K562 (cell line): ENCODE measurements at regions not wholly inside any gene's neighbourhood (a gene's known extent, or its start where the extent isn't known, plus 50 kb on each side); places are given as distances from the start of the nearest gene placed in this dataset.

Experiments
- ATAC-seq: fragments of 200-7000 bp; cut with Tn5 transposase; 3 replicates; pipeline ENCODE4 v1.9.1; 2020; ENCODE audit warnings: moderate library complexity
- BruUV-seq: library from RNA; stranded (reverse); fragments of 400-500 nt; replicated peaks from 2 replicates; lab custom pipeline; 2021; lab: Mats Ljungman, UMichigan
- CTCF ChIA-PET: fragments of 300-600 bp; formaldehyde crosslinking; extraction: SDS; loops from one replicate; lab custom pipeline; 2021; ENCODE audit warnings: low intra/inter-chr PET ratio; lab: Yijun Ruan, JAX
- POLR2A ChIA-PET: fragments of 300-600, 350-650 bp; sonication (Branson Sonifier 250); formaldehyde crosslinking; extraction: SDS; loops from one replicate; lab custom pipeline; 2021; ENCODE audit warnings: antibody characterized with exemption, inconsistent platforms; lab: Yijun Ruan, JAX
- DNase-seq, 4 experiments: peaks; one replicate each; pipeline versions ENCODE4 v3.0.0 to v3.0.0-alpha.2; 2011 to 2018; ENCODE audit warnings: low spot score in 3 of 4, mixed read lengths in 3 of 4; ENCODE audit errors: extremely low read depth in 1 of 4
- FAIRE-seq: peaks from 2 replicates; lab custom pipeline; 2011; peaks lifted over from hg19 to GRCh38; lab: Jason Lieb, UNC
- H2AFZ ChIP-seq: 2 replicates; pipeline ENCODE4 v1.6.0; 2011; ENCODE audit warnings: low read depth, low read length, control low read depth, inconsistent platforms
- H3K27ac ChIP-seq: fragments of 200-600 bp; 3 replicates; pipeline ENCODE4 v1.8.0; 2011; ENCODE audit warnings: low read depth, mild to moderate bottlenecking, control low read depth, inconsistent platforms, low read length, moderate library complexity, mixed read lengths; ENCODE audit errors: extremely low read depth
- H3K27me3 ChIP-seq, 2 experiments: fragments of 300-600 bp in 1 of 2; 2 replicates in 1 of 2; 3 replicates in 1 of 2; pipeline versions ENCODE4 v1.6.0 to v1.8.0; 2011; ENCODE audit warnings: inconsistent platforms in 2 of 2, low read length in 2 of 2, mild to moderate bottlenecking in 1 of 2, mixed read lengths in 1 of 2, moderate library complexity in 1 of 2; ENCODE audit not compliant: control insufficient read depth in 2 of 2, insufficient read depth in 2 of 2
- H3K36me3 ChIP-seq: fragments of 300-600 bp; 3 replicates; pipeline ENCODE4 v1.8.0; 2011; ENCODE audit warnings: mild to moderate bottlenecking, low read length, inconsistent platforms; ENCODE audit not compliant: control insufficient read depth, insufficient read depth
- H3K4me1 ChIP-seq, 2 experiments: fragments of 200-600 bp in 1 of 2; replicated peaks in 1 of 2; 2 replicates in 1 of 2; 3 replicates in 1 of 2; pipeline versions ENCODE4 v1.5.1 to v1.8.0; 2011; ENCODE audit warnings: inconsistent platforms in 2 of 2, low read length in 2 of 2, mild to moderate bottlenecking in 1 of 2, mixed read lengths in 1 of 2, moderate library complexity in 1 of 2; ENCODE audit not compliant: control insufficient read depth in 2 of 2, insufficient read depth in 2 of 2
- H3K4me2 ChIP-seq: 2 replicates; pipeline ENCODE4 v1.6.1; 2011; ENCODE audit warnings: low read length, control low read depth, inconsistent platforms, mixed read lengths; ENCODE audit not compliant: insufficient read depth
- H3K4me3 ChIP-seq: fragments of 200-600 bp; sonication (generic), shearing (Covaris generic); 2 replicates; pipeline ENCODE4 v1.5.1; 2016; ENCODE audit warnings: control low read depth, inconsistent platforms
- H3K79me2 ChIP-seq: fragments of 200-600 bp; 3 replicates; pipeline ENCODE4 v1.8.0; 2011; ENCODE audit warnings: low read length, inconsistent platforms; ENCODE audit not compliant: control insufficient read depth, insufficient read depth
- H3K9ac ChIP-seq, 2 experiments: 2 replicates each; pipeline versions ENCODE4 v1.6.0 to v1.6.1; 2011; ENCODE audit warnings: low read depth in 2 of 2, low read length in 2 of 2, control low read depth in 1 of 2, inconsistent platforms in 1 of 2, mild to moderate bottlenecking in 1 of 2, mixed read lengths in 1 of 2; ENCODE audit not compliant: insufficient read depth in 1 of 2
- H3K9me1 ChIP-seq: one replicate; pipeline ENCODE4 v1.6.0; 2011; ENCODE audit warnings: inconsistent platforms, mild to moderate bottlenecking, low read length, moderate library complexity; ENCODE audit not compliant: control insufficient read depth, insufficient read depth
- H3K9me3 ChIP-seq: replicated peaks from 2 replicates; pipeline ENCODE4 v1.5.1; 2011; ENCODE audit warnings: low read depth, low read length, inconsistent platforms; ENCODE audit not compliant: control insufficient read depth, insufficient read depth
- H4K20me1 ChIP-seq: replicated peaks from 2 replicates; pipeline ENCODE4 v1.6.1; 2011; ENCODE audit warnings: low read length, inconsistent platforms, mixed read lengths; ENCODE audit not compliant: control insufficient read depth, insufficient read depth
- CCNT2 ChIP-seq: IDR thresholded peaks from 2 replicates; pipeline ENCODE4 v1.6.1; 2011; ENCODE audit warnings: borderline replicate concordance, low read depth, mild to moderate bottlenecking, moderate library complexity, mixed read lengths, low read length; ENCODE audit not compliant: insufficient read length; ENCODE audit errors: extremely low read depth
- FIP1L1 ChIP-seq: fragments of 200-400 bp; formaldehyde crosslinking; IDR thresholded peaks from 2 replicates; pipeline ENCODE4 v1.6.1; 2018; ENCODE audit warnings: mild to moderate bottlenecking, low read depth, low read length; ENCODE audit not compliant: poor library complexity, severe bottlenecking
- HOXB6 ChIP-seq: fragments of 250-450 bp; sonication (Bioruptor Pico); IDR thresholded peaks from 2 replicates; pipeline ENCODE4 v1.5.1; 2022; ENCODE audit warnings: mild to moderate bottlenecking, borderline replicate concordance
- ILK ChIP-seq: fragments of 450-650 bp; IDR thresholded peaks from 2 replicates; pipeline ENCODE4 v1.6.1; 2016; ENCODE audit warnings: missing genetic modification characterization, low read depth, mild to moderate bottlenecking, missing compliant biosample characterization, moderate library complexity, borderline replicate concordance
- PKNOX1 ChIP-seq: fragments of 450-650 bp; IDR thresholded peaks from 2 replicates; pipeline ENCODE4 v1.6.1; 2016
- RBM34 ChIP-seq: fragments of 200-400 bp; formaldehyde crosslinking; IDR thresholded peaks from 2 replicates; pipeline ENCODE4 v1.6.1; 2018; ENCODE audit warnings: low read length, borderline replicate concordance; ENCODE audit not compliant: insufficient read depth
- SMARCE1 ChIP-seq: fragments of 450-650 bp; IDR thresholded peaks from 2 replicates; pipeline ENCODE4 v1.7.1; 2016; ENCODE audit warnings: mild to moderate bottlenecking
- ZNF133 ChIP-seq: fragments of 250-450 bp; sonication (Bioruptor Pico); IDR thresholded peaks from 2 replicates; pipeline ENCODE4 v1.4.0; 2020; ENCODE audit warnings: mild to moderate bottlenecking
- ZNF644 ChIP-seq: fragments of 200-800 bp; sonication (Bioruptor generic); IDR thresholded peaks from 2 replicates; pipeline ENCODE4 v1.6.1; 2016; ENCODE audit warnings: low read depth, missing genetic modification characterization, missing compliant biosample characterization
- WGBS: fragments of 100-300 bp; shearing (Covaris generic); methylation state at CpG from one replicate; pipeline ENCODE4 v1.1.6; 2016; ENCODE audit warnings: low coverage, mixed read lengths; ENCODE audit not compliant: insufficient coverage; ENCODE audit errors: missing lambda C conversion rate; 5-methylcytosine and 5-hydroxymethylcytosine counted together
- in situ Hi-C: fragments of 300-500 bp; cut with MboI; formaldehyde crosslinking; loops from 4 replicates; pipeline ENCODE4 v1.15.0; 2018; ENCODE audit warnings: inconsistent platforms, mixed read lengths
- intact Hi-C: fragments of 100-400 bp; cut with micrococcal nuclease; formaldehyde crosslinking; loops from 2 replicates; pipeline ENCODE4 v1.14.2; 2022

- no peak for TF ChIP-seq CCNT2
These were observed 1279.1 kb upstream of the WWC1 start (continued) for GRCh38 chr5:167012123-167013034.

DNA sequence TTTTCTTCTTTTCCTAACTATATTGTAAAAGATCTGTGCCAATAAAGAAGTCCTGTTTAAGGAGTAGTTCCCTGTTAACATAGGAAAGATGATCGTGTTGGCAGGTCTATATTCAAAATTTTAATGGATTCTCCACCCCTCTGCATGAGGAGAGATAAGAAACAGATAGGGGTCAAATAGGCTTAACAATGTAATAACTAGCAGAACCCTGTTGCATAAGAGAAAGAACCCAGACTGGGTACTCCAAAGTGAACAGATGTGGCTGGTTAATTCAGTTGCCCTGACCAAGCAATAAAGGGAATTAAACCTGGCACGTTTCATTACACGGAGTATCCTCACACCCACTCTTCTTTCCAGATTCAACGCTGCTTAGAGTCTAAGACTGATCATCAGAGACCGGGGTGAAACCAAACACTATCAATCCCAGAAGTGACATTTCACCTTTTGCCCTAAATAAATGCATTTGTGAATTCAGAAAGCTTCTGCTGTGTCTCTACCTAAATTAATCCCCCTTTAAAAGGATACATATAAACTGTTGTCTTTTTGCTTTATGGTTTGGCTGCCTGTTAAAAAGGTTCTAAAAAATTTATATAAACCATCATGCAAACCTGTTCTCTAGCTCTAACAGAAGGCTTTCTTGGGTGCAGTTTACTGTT lies 1276.9 kb upstream of the WWC1 start:
- ATAC-seq (no peak), DNase-seq (no peak), FAIRE-seq (no peak)
- no peaks in the 10 kb centered on the region for H3K4me1 ChIP-seq
- H3K9me3 ChIP-seq: no peaks in the 10 kb centered on the region
- in situ Hi-C loops (no loop called here), intact Hi-C loops (no loop called here)
- TF ChIP-seq HOXB6 (CRISPR knock-in tag): no peak
- TF ChIP-seq ZNF133: no peak
- TF ChIP-seq FIP1L1: no peak
- TF ChIP-seq ZNF644: no peak
- no peak for TF ChIP-seq PKNOX1
- TF ChIP-seq SMARCE1: no peak
- no peak for TF ChIP-seq RBM34
- TF ChIP-seq ILK: no peak
- H3K79me2 ChIP-seq: no peaks in the 10 kb centered on the region
- no peak overlapping the region for H2AFZ ChIP-seq
- no peak overlapping the region for H3K27ac ChIP-seq
- H3K36me3 ChIP-seq: no peaks in the 10 kb centered on the region
- H3K4me2 ChIP-seq: no peak overlapping the region
- WGBS: 0% methylated on average over 5 of the region's 5 CpGs
- BruUV-seq: no TSS peak
- no peaks in the 10 kb centered on the region for H4K20me1 ChIP-seq
- no peaks in the 10 kb centered on the region for H3K9me1 ChIP-seq
- ChIA-PET POLR2A (interaction anchor here (0.6 kb wide), 1 partner anchor 27 kb away, joined by 3 read pairs; no protein-coding TSS in a partner anchor), CTCF (no interaction called here)
- no peak overlapping the region for H3K4me3 ChIP-seq
- H3K27me3 ChIP-seq: no peaks in the 10 kb centered on the region
- H3K9ac ChIP-seq: no peak overlapping the region
